ENCODE measurements at regions not wholly inside any gene's neighbourhood (a gene's known extent, or its start where the extent isn't known, plus 50 kb on each side); places are given as distances from the start of the nearest gene placed in this dataset.

DNA sequence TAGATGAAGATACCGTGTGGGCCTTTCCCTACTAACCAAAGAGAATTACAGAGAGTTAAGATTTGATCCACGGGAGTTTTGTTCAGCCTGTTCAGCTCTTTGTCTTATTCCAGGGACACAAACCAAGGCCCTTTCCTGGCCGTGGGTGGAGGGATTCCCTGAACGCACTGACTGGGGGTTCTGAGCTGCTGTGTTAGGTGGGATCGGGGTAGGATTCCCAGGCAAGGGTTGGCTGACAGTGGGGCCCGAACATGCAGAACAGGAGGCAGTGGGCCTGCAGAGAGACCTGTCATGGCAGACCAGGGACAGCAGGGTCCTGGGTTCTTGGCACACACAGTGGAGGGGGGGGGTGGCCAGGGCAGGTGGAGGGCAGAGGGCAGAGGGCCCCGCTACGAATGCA lies 89.5 kb upstream of the MKI67 start:
- peaks cover 0 to 11% of the 10 kb centered on the region in 2 experiments; a peak in 2 of 5 replicates for H3K4me1 ChIP-seq (replicated peaks in 1 of 2; ENCODE audit: control insufficient read depth in 2 of 2, insufficient read depth in 2 of 2, low read length in 2 of 2)
- no peaks in the 10 kb centered on the region for H3K9me1 ChIP-seq (ENCODE audit: control insufficient read depth, insufficient read depth, low read length)
- in situ Hi-C loops (cut with MboI), result no loop called here
- no peak overlapping the region for H3K4me3 ChIP-seq
- ATAC-seq, result no peak
- no peak overlapping the region for H2AFZ ChIP-seq (ENCODE audit: low read depth, low read length)
- H3K9ac ChIP-seq (ENCODE audit: insufficient read depth in 1 of 2, low read depth in 2 of 2, low read length in 2 of 2), result no peak overlapping the region
- no peak overlapping the region for H3K4me2 ChIP-seq (ENCODE audit: insufficient read depth, low read length)
- WGBS (ENCODE audit: insufficient coverage, low coverage, missing lambda C conversion rate), result 9% methylated on average over 4 of the region's 8 CpGs
- TF ChIP-seq NRF1 (conservative IDR thresholded peaks at IDR 0.05 in 1 of 2, IDR thresholded peaks at IDR 0.05 in 1 of 2), result no peak
- TF ChIP-seq ZNF224 (CRISPR knock-in tag; IDR thresholded peaks at IDR 0.05), result no peak
- TF ChIP-seq MEF2A (IDR thresholded peaks at IDR 0.05; ENCODE audit: control insufficient read depth, low read depth, low read length), result no peak
- no peak for TF ChIP-seq ZNF583 (CRISPR knock-in tag; IDR thresholded peaks at IDR 0.05)
- no peak for TF ChIP-seq CGGBP1 (CRISPR knock-in tag; IDR thresholded peaks at IDR 0.05)
- TF ChIP-seq ZNF511 (CRISPR knock-in tag; IDR thresholded peaks at IDR 0.05), result no peak
- no peak for TF ChIP-seq ETV1 (tag; conservative IDR thresholded peaks at IDR 0.05; ENCODE audit: low read depth)
- no peaks in the 10 kb centered on the region for H4K20me1 ChIP-seq (replicated peaks; ENCODE audit: control insufficient read depth, insufficient read depth, low read length)
- H3K27ac ChIP-seq (ENCODE audit: extremely low read depth, low read depth, low read length), result no peak overlapping the region
- POLR2A ChIA-PET, result no interaction called here
- H3K36me3 ChIP-seq (ENCODE audit: control insufficient read depth, insufficient read depth, low read length), result no peaks in the 10 kb centered on the region
- CTCF ChIA-PET (ENCODE audit: low intra/inter-chr PET ratio), result no interaction called here
- no peak for DNase-seq (ENCODE audit: extremely low read depth in 1 of 4, low spot score in 3 of 4)
- BruUV-seq (replicated peaks), result no TSS peak
- H3K79me2 ChIP-seq (ENCODE audit: control insufficient read depth, insufficient read depth, low read length), result no peaks in the 10 kb centered on the region
- no peaks in the 10 kb centered on the region for H3K9me3 ChIP-seq (replicated peaks; ENCODE audit: control insufficient read depth, insufficient read depth, low read depth, low read length)
- no peak for FAIRE-seq
- intact Hi-C loops (cut with micrococcal nuclease), result no loop called here
- H3K27me3 ChIP-seq (ENCODE audit: control insufficient read depth in 2 of 2, insufficient read depth in 2 of 2, low read length in 2 of 2), result peaks cover 7 to 39% of the 10 kb centered on the region in 2 experiments; a peak in 4 of 5 replicates

Measured in K562 (cell line).